ENCODE measurements at regions not wholly inside any gene's neighbourhood (a gene's known extent, or its start where the extent isn't known, plus 50 kb on each side); places are given as distances from the start of the nearest gene placed in this dataset.

DNA sequence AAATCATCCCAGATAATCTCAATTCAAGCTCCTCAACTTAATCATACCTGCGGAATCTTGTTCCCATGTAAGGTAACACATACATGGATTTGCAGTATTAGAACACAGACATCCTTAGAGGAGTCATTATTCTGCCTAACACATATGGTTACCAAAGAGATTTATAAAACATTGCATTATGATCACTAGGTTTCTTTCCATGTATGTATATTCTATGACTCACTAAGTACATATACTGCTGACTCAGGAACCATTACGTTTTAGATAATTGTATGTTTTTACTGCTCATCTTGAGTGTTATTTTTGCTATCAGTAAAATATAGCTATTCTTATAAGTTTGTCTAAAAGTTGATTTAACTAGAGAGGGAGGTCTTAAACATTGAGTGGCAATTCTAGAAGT is 182.9 kb downstream of the SLITRK6 start:
- TF ChIP-seq POLR2A (IDR thresholded peaks at IDR 0.05; ENCODE audit: low read depth, low read length) (no peak), TAF1 (IDR thresholded peaks at IDR 0.05; ENCODE audit: low read depth, low read length) (no peak)

All from GM12891 (cell line).